ENCODE measurements at regions not wholly inside any gene's neighbourhood (a gene's known extent, or its start where the extent isn't known, plus 50 kb on each side); places are given as distances from the start of the nearest gene placed in this dataset.

GRCh38 chr15:47212222-47213010 lies 504.9 kb upstream of the SEMA6D start:
- Mint-ChIP-seq H3K27me3 (no peaks in the 10 kb centered on the region), H3K9me3 (no peaks in the 10 kb centered on the region), H3K4me1 (ENCODE audit: low read depth) (no peaks in the 10 kb centered on the region), H3K36me3 (ENCODE audit: low read depth) (no peaks in the 10 kb centered on the region), H3K27ac (no peak overlapping the region), H3K4me3 (no peak overlapping the region)
- Histone ChIP-seq H3K27ac (ENCODE audit: low read depth in 1 of 2, low read length in 2 of 2) (no peak overlapping the region), H3K4me3 (ENCODE audit: low read length) (no peak overlapping the region), H3K27me3 (ENCODE audit: control insufficient read depth in 1 of 2, insufficient read depth in 2 of 2, low read length in 2 of 2) (no peaks in the 10 kb centered on the region), H3K9me3 (ENCODE audit: control insufficient read depth in 1 of 2, insufficient read depth in 1 of 2, low read length in 2 of 2) (no peaks in the 10 kb centered on the region), H3K4me1 (ENCODE audit: insufficient read depth, low read length) (no peaks in the 10 kb centered on the region), H3K36me3 (ENCODE audit: insufficient read depth, low read length) (no peaks in the 10 kb centered on the region)
- ChIA-PET POLR2A (no interaction called here), CTCF (no interaction called here)
- intact Hi-C loops (cut with DNase I, micrococcal nuclease): no loop called here
- DNase-seq (no peak), ATAC-seq (ENCODE audit: poor library complexity) (no peak)
- TF ChIP-seq CTCF (IDR thresholded peaks at IDR 0.05): no peak

- DNase-seq (no peak), ATAC-seq (ENCODE audit: poor library complexity) (no peak)
- H3K36me3 ChIP-seq (ENCODE audit: insufficient read depth, low read length): no peaks in the 10 kb centered on the region
- H3K4me1 Mint-ChIP-seq (ENCODE audit: low read depth): no peaks in the 10 kb centered on the region
- no peak overlapping the region for H3K4me3 ChIP-seq (ENCODE audit: low read length)
- no peaks in the 10 kb centered on the region for H3K9me3 Mint-ChIP-seq
- no peaks in the 10 kb centered on the region for H3K36me3 Mint-ChIP-seq (ENCODE audit: low read depth)
- no peaks in the 10 kb centered on the region for H3K9me3 ChIP-seq (ENCODE audit: control insufficient read depth in 1 of 2, insufficient read depth in 1 of 2, low read length in 2 of 2)
- H3K4me3 Mint-ChIP-seq: no peak overlapping the region
- no peaks in the 10 kb centered on the region for H3K27me3 ChIP-seq (ENCODE audit: control insufficient read depth in 1 of 2, insufficient read depth in 2 of 2, low read length in 2 of 2)
- no peak for TF ChIP-seq CTCF (IDR thresholded peaks at IDR 0.05)
- intact Hi-C loops (cut with DNase I, micrococcal nuclease): no loop called here
- CTCF ChIA-PET: no interaction called here
- POLR2A ChIA-PET: no interaction called here
- H3K27ac Mint-ChIP-seq: no peak overlapping the region
- H3K27me3 Mint-ChIP-seq: no peaks in the 10 kb centered on the region
- no peaks in the 10 kb centered on the region for H3K4me1 ChIP-seq (ENCODE audit: insufficient read depth, low read length)
- no peak overlapping the region for H3K27ac ChIP-seq (ENCODE audit: low read depth in 1 of 2, low read length in 2 of 2)
Observed at GRCh38 chr15:47213883-47214282, 503.4 kb upstream of the SEMA6D start.

- Histone ChIP-seq H3K9me3 (ENCODE audit: control insufficient read depth in 1 of 2, insufficient read depth in 1 of 2, low read length in 2 of 2) (no peaks in the 10 kb centered on the region), H3K4me1 (ENCODE audit: insufficient read depth, low read length) (no peaks in the 10 kb centered on the region), H3K36me3 (ENCODE audit: insufficient read depth, low read length) (no peaks in the 10 kb centered on the region), H3K27me3 (ENCODE audit: control insufficient read depth in 1 of 2, insufficient read depth in 2 of 2, low read length in 2 of 2) (no peaks in the 10 kb centered on the region), H3K27ac (ENCODE audit: low read depth in 1 of 2, low read length in 2 of 2) (no peak overlapping the region), H3K4me3 (ENCODE audit: low read length) (no peak overlapping the region)
- ATAC-seq (ENCODE audit: poor library complexity): no peak
- no peaks in the 10 kb centered on the region for H3K27me3 Mint-ChIP-seq
- intact Hi-C loops (cut with DNase I, micrococcal nuclease): loop anchor here in 1 of 2 experiments (2.0 kb wide), 1 partner anchor 19 kb away; no protein-coding TSS in a partner anchor
- ChIA-PET POLR2A (no interaction called here), CTCF (no interaction called here)
- TF ChIP-seq CTCF (IDR thresholded peaks at IDR 0.05): no peak
- DNase-seq: no peak
- H3K27ac Mint-ChIP-seq: no peak overlapping the region
- H3K4me3 Mint-ChIP-seq: no peak overlapping the region
- no peaks in the 10 kb centered on the region for H3K9me3 Mint-ChIP-seq
- no peaks in the 10 kb centered on the region for H3K36me3 Mint-ChIP-seq (ENCODE audit: low read depth)
- no peaks in the 10 kb centered on the region for H3K4me1 Mint-ChIP-seq (ENCODE audit: low read depth)
Observed at GRCh38 chr15:47218295-47218694, 499.0 kb upstream of the SEMA6D start.

All from CD4-positive, alpha-beta T cell (primary cell).